GM12892 (cell line): ENCODE measurements at regions not wholly inside any gene's neighbourhood (a gene's known extent, or its start where the extent isn't known, plus 50 kb on each side); places are given as distances from the start of the nearest gene placed in this dataset.

Experiments
- POLR2A ChIP-seq: IDR thresholded peaks from 2 replicates; pipeline ENCODE4 v1.6.1; 2011; ENCODE audit warnings: low read depth, low read length, control low read depth
- TAF1 ChIP-seq: IDR thresholded peaks from 2 replicates; pipeline ENCODE4 v1.6.1; 2011; ENCODE audit warnings: low read depth, mild to moderate bottlenecking, control low read depth, low read length, borderline replicate concordance

DNA sequence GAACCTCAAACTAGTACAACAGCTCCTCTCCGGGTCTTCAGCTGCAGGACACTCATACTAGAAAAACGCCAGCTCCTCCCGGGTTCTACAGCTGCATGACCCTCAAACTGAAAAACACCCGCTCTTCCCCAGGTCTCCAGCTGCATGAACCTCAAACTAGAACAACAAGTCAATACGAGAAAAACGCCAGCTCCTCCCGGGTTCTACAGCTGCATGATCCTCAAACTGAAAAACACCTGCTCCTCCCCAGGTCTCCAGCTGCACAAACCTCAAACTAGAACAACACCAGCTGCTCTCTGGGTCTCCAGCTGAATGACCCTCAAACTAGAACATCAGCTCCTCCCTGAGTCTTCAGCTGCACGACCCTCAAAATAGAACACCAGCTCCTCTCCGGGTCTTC is 315.0 kb upstream of the TFPI start:
- TF ChIP-seq TAF1 (no peak), POLR2A (no peak)
